HepG2 (cell line): ENCODE measurements at regions not wholly inside any gene's neighbourhood (a gene's known extent, or its start where the extent isn't known, plus 50 kb on each side); places are given as distances from the start of the nearest gene placed in this dataset.

Experiments
- ATAC-seq: fragments of 200-7000 bp; cut with Tn5 transposase; 3 replicates; pipeline ENCODE4 v1.9.1; 2020; ENCODE audit warnings: mild to moderate bottlenecking, moderate library complexity
- BruUV-seq: library from RNA; stranded (reverse); fragments of 400-500 nt; replicated peaks from 2 replicates; lab custom pipeline; 2021; lab: Mats Ljungman, UMichigan
- CTCF ChIA-PET: fragments of 300-600 bp; formaldehyde crosslinking; extraction: SDS; loops from one replicate; lab custom pipeline; 2021; ENCODE audit warnings: low total read pairs, inconsistent platforms, low intra/inter-chr PET ratio; lab: Yijun Ruan, JAX
- POLR2A ChIA-PET: fragments of 350-600 bp; sonication (Branson Sonifier 250); formaldehyde crosslinking; loops from one replicate; lab custom pipeline; 2020; ENCODE audit warnings: antibody characterized with exemption, inconsistent platforms; lab: Yijun Ruan, JAX
- DNase-seq: peaks from one replicate; pipeline ENCODE4 v3.0.0-alpha.2; 2015; ENCODE audit warnings: low spot score
- FAIRE-seq: peaks from 3 replicates; lab custom pipeline; 2011; peaks lifted over from hg19 to GRCh38; lab: Jason Lieb, UNC
- H2AFZ ChIP-seq: one replicate; pipeline ENCODE4 v1.6.1; 2011; ENCODE audit warnings: low read length, inconsistent platforms
- H3K27ac ChIP-seq: fragments of 300-600 bp; 3 replicates; pipeline ENCODE4 v1.8.0; 2011; ENCODE audit warnings: mixed run types, mild to moderate bottlenecking, mixed read lengths, low read length, inconsistent platforms; ENCODE audit not compliant: insufficient read depth; ENCODE audit errors: extremely low read length
- H3K27me3 ChIP-seq, 2 experiments: fragments of 200-600 bp in 1 of 2; 2 replicates in 1 of 2; 3 replicates in 1 of 2; pipeline versions ENCODE4 v1.6.0 to v1.8.0; 2011; ENCODE audit warnings: low read length in 2 of 2, mild to moderate bottlenecking in 2 of 2, moderate library complexity in 2 of 2, inconsistent platforms in 1 of 2; ENCODE audit not compliant: insufficient read depth in 2 of 2, control insufficient read depth in 1 of 2
- H3K36me3 ChIP-seq, 2 experiments: fragments of 200-600 bp in 1 of 2; replicated peaks in 1 of 2; 2 replicates in 1 of 2; 3 replicates in 1 of 2; pipeline versions ENCODE4 v1.5.1 to v1.8.0; 2011; ENCODE audit warnings: low read length in 2 of 2, inconsistent platforms in 1 of 2; ENCODE audit not compliant: insufficient read depth in 2 of 2, control insufficient read depth in 1 of 2
- H3K4me1 ChIP-seq: 2 replicates; pipeline ENCODE4 v1.5.1; 2012; ENCODE audit warnings: low read length, inconsistent platforms; ENCODE audit not compliant: insufficient read depth
- H3K4me2 ChIP-seq: 2 replicates; pipeline ENCODE4 v1.6.0; 2011; ENCODE audit warnings: low read depth, low read length, inconsistent platforms
- H3K4me3 ChIP-seq, 3 experiments: fragments of 200-600 bp in 1 of 3; sonication (generic), shearing (Covaris generic) in 1 of 3; replicated peaks in 1 of 3; 2 replicates each; pipeline ENCODE4 v1.5.1; 2011 to 2016; ENCODE audit warnings: low read length in 3 of 3, inconsistent platforms in 2 of 3, low read depth in 2 of 3, mild to moderate bottlenecking in 2 of 3, control low read depth in 1 of 3, mixed read lengths in 1 of 3; ENCODE audit not compliant: insufficient read depth in 1 of 3
- H3K79me2 ChIP-seq: one replicate; pipeline ENCODE4 v1.6.1; 2011; ENCODE audit warnings: low read length, inconsistent platforms; ENCODE audit not compliant: insufficient read depth
- H3K9ac ChIP-seq: 2 replicates; pipeline ENCODE4 v1.6.0; 2011; ENCODE audit warnings: mild to moderate bottlenecking, low read depth, low read length, inconsistent platforms; ENCODE audit not compliant: insufficient read depth
- H3K9me3 ChIP-seq: 2 replicates; pipeline ENCODE4 v1.5.1; 2012; ENCODE audit warnings: mild to moderate bottlenecking, low read length
- H4K20me1 ChIP-seq: 2 replicates; pipeline ENCODE4 v1.6.0; 2011; ENCODE audit warnings: inconsistent platforms, mild to moderate bottlenecking, low read length, moderate library complexity; ENCODE audit not compliant: insufficient read depth
- GTF3A ChIP-seq: sonication (generic); formaldehyde crosslinking; conservative IDR thresholded peaks from 2 replicates; pipeline ENCODE4 v1.4.0; 2020; ENCODE audit warnings: mild to moderate bottlenecking, missing genetic modification reagents
- JDP2 ChIP-seq: sonication (generic); formaldehyde crosslinking; IDR thresholded peaks from 2 replicates; pipeline ENCODE4 v1.8.1; 2022; ENCODE audit warnings: missing genetic modification reagents, borderline replicate concordance
- JUN ChIP-seq: sonication (generic); formaldehyde crosslinking; IDR thresholded peaks from 2 replicates; pipeline ENCODE4 v1.4.0; 2020; ENCODE audit warnings: mild to moderate bottlenecking, missing genetic modification reagents
- MED13 ChIP-seq: sonication (generic); formaldehyde crosslinking; IDR thresholded peaks from 2 replicates; pipeline ENCODE4 v1.5.0; 2020; ENCODE audit warnings: missing genetic modification reagents
- NCOA2 ChIP-seq: sonication (generic); formaldehyde crosslinking; IDR thresholded peaks from 2 replicates; pipeline ENCODE4 v1.8.0; 2022; ENCODE audit warnings: inconsistent platforms
- NFE2 ChIP-seq: sonication (generic); formaldehyde crosslinking; IDR thresholded peaks from 2 replicates; pipeline ENCODE4 v1.4.0; 2020; ENCODE audit warnings: missing genetic modification reagents
- SRSF9 ChIP-seq: fragments of 200-400 bp; formaldehyde crosslinking; IDR thresholded peaks from 2 replicates; pipeline ENCODE4 v1.6.1; 2018; ENCODE audit warnings: borderline replicate concordance, mild to moderate bottlenecking, low read depth, low read length; ENCODE audit not compliant: insufficient read depth, poor library complexity, severe bottlenecking
- TBP ChIP-seq: sonication (generic); formaldehyde crosslinking; IDR thresholded peaks from 2 replicates; pipeline ENCODE4 v1.5.0; 2020; ENCODE audit warnings: missing genetic modification reagents
- ZNF10 ChIP-seq: sonication (generic); formaldehyde crosslinking; IDR thresholded peaks from 2 replicates; pipeline ENCODE4 v1.4.0; 2020; ENCODE audit warnings: mild to moderate bottlenecking, low read depth, missing genetic modification reagents, borderline replicate concordance
- ZNF292 ChIP-seq: sonication (generic); formaldehyde crosslinking; IDR thresholded peaks from 2 replicates; pipeline ENCODE4 v1.8.1; 2022; ENCODE audit warnings: mild to moderate bottlenecking, low read depth, missing genetic modification reagents, borderline replicate concordance
- ZNF530 ChIP-seq: sonication (generic); formaldehyde crosslinking; IDR thresholded peaks from 2 replicates; pipeline ENCODE4 v1.5.0; 2020; ENCODE audit warnings: low read depth, mild to moderate bottlenecking, missing genetic modification reagents
- ZNF546 ChIP-seq: sonication (generic); formaldehyde crosslinking; conservative IDR thresholded peaks from 2 replicates; pipeline ENCODE4 v1.8.1; 2023; ENCODE audit warnings: mild to moderate bottlenecking, missing genetic modification reagents
- ZNF839 ChIP-seq: sonication (generic); formaldehyde crosslinking; IDR thresholded peaks from 2 replicates; pipeline ENCODE4 v1.4.0; 2020; ENCODE audit warnings: missing genetic modification reagents, mild to moderate bottlenecking, borderline replicate concordance
- WGBS: methylation state at CpG from one replicate; pipeline ENCODE4 v1.1.6; 2017; ENCODE audit warnings: low lambda C conversion rate; 5-methylcytosine and 5-hydroxymethylcytosine counted together
- in situ Hi-C: cut with HindIII; loops from 2 replicates; pipeline ENCODE4 v1.10.0; 2017; ENCODE audit warnings: low pct_unique_long_range_greater_than_20kb; ENCODE audit not compliant: extremely low pct_ligation_motif_present
- intact Hi-C: fragments of 100-400 bp; cut with micrococcal nuclease; formaldehyde crosslinking; loops from one replicate; pipeline ENCODE4 v1.10.0; 2022; ENCODE audit not compliant: unreplicated experiment
- TF ChIP-seq, protein P1 (sequence below): sonication (generic); formaldehyde crosslinking; IDR thresholded peaks from 2 replicates; pipeline ENCODE4 v1.5.0; 2020; ENCODE audit warnings: mild to moderate bottlenecking, missing genetic modification reagents, borderline replicate concordance

DNA sequence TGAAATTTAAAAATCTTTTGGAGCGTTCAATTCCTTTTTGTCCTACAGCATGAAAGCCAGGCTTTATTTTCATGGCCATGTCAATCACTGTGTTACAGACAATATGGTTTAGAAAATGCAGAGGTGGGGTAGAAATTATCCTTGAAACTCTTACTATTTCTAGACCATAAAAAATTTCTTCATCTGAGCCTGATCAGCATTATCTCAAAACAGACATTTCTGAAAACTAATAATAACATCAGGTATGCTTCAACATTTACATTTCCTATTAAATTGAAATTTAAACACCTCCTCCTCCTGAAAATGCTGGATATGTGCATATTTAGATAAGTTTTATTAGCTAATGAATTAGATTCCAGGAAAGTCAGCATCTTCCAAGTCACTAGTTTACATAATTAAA is 570.6 kb downstream of the RIT2 start:
- H3K4me2 ChIP-seq: no peak overlapping the region
- no peak overlapping the region for H3K4me3 ChIP-seq
- in situ Hi-C loops: no loop called here
- H3K9ac ChIP-seq: no peak overlapping the region
- TF ChIP-seq NCOA2 (CRISPR knock-in tag): no peak
- TF ChIP-seq JDP2 (CRISPR knock-in tag): no peak
- TF ChIP-seq JUN (CRISPR knock-in tag): no peak
- no peak for TF ChIP-seq ZNF839 (CRISPR knock-in tag)
- no peak for TF ChIP-seq TBP (CRISPR knock-in tag)
- DNase-seq: no peak
- CTCF ChIA-PET: no interaction called here
- intact Hi-C loops: no loop called here
- H2AFZ ChIP-seq: no peak overlapping the region
- H3K27me3 ChIP-seq: no peaks in the 10 kb centered on the region
- no peaks in the 10 kb centered on the region for H3K36me3 ChIP-seq
- POLR2A ChIA-PET: no interaction called here
- H3K27ac ChIP-seq: no peak overlapping the region
- no TSS peak for BruUV-seq
- no peaks in the 10 kb centered on the region for H3K4me1 ChIP-seq
- FAIRE-seq: no peak
- H3K79me2 ChIP-seq: no peaks in the 10 kb centered on the region
- H4K20me1 ChIP-seq: no peaks in the 10 kb centered on the region
- no peaks in the 10 kb centered on the region for H3K9me3 ChIP-seq
- WGBS: 19% methylated on average over 1 of the region's 1 CpG
- no peak for ATAC-seq

DNA sequence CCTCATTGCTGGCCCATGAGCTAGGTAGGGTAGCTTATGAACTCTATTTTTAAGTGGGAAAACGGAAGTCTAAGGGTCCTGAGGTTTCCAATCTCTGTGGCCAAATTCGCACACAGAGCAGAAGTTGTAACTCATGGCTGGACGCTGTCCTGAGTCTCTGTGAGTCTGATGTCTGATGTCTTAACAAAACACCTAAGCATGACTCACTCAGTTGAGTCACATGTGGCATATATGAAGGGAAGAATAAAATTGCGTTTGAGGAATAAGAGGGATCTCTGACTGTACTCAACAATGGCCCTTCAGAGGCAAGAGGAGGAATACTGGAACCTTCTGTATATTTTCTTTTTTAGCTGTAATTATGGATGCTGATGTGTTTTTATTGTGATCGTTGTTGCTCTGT is 569.7 kb downstream of the RIT2 start:
- no peak overlapping the region for H3K9ac ChIP-seq
- H3K4me2 ChIP-seq: no peak overlapping the region
- no peaks in the 10 kb centered on the region for H4K20me1 ChIP-seq
- intact Hi-C loops (no loop called here), in situ Hi-C loops (no loop called here)
- POLR2A ChIA-PET: no interaction called here
- no TSS peak for BruUV-seq
- no peak overlapping the region for H3K27ac ChIP-seq
- no peak overlapping the region for H3K4me3 ChIP-seq
- DNase-seq: no peak
- no peak for FAIRE-seq
- H3K4me1 ChIP-seq: no peaks in the 10 kb centered on the region
- H3K79me2 ChIP-seq: no peaks in the 10 kb centered on the region
- H2AFZ ChIP-seq: no peak overlapping the region
- ATAC-seq: no peak
- 29% methylated on average over 5 of the region's 5 CpGs for WGBS
- no peaks in the 10 kb centered on the region for H3K36me3 ChIP-seq
- no peaks in the 10 kb centered on the region for H3K9me3 ChIP-seq
- no peaks in the 10 kb centered on the region for H3K27me3 ChIP-seq
- CTCF ChIA-PET: no interaction called here
- TF ChIP-seq ZNF530 (no peak), ZNF10 (CRISPR knock-in tag) (no peak), ZNF292 (CRISPR knock-in tag) (no peak), SRSF9 (no peak), GTF3A (CRISPR knock-in tag) (no peak), MED13 (CRISPR knock-in tag) (no peak), ZNF546 (CRISPR knock-in tag) (no peak), NFE2 (CRISPR knock-in tag) (no peak)
- TF ChIP-seq, protein P1, sequence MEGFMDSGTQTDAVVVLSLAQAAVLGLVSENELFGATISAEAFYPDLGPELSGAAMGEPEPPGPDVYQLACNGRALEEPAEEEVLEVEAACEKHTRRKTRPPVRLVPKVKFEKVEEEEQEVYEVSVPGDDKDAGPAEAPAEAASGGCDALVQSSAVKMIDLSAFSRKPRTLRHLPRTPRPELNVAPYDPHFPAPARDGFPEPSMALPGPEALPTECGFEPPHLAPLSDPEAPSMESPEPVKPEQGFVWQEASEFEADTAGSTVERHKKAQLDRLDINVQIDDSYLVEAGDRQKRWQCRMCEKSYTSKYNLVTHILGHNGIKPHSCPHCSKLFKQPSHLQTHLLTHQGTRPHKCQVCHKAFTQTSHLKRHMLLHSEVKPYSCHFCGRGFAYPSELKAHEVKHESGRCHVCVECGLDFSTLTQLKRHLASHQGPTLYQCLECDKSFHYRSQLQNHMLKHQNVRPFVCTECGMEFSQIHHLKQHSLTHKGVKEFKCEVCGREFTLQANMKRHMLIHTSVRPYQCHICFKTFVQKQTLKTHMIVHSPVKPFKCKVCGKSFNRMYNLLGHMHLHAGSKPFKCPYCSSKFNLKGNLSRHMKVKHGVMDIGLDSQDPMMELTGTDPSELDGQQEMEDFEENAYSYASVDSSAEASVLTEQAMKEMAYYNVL: no peak
